ENCODE measurements at regions not wholly inside any gene's neighbourhood (a gene's known extent, or its start where the extent isn't known, plus 50 kb on each side); places are given as distances from the start of the nearest gene placed in this dataset.

GRCh38 chr9:10818206-10818605, 205.4 kb upstream of the PTPRD start:
- TF ChIP-seq EZH2 (IDR thresholded peaks at IDR 0.05; ENCODE audit: borderline replicate concordance) (no peak), CTCF (IDR thresholded peaks at IDR 0.05; ENCODE audit: poor library complexity) (no peak), EZH2phosphoT487 (IDR thresholded peaks at IDR 0.05; ENCODE audit: low read depth, severe bottlenecking, unreplicated experiment) (no peak)
- H4K20me1 ChIP-seq (ENCODE audit: insufficient read depth, poor library complexity, severe bottlenecking) = no peaks in the 10 kb centered on the region

GRCh38 chr9:10835791-10836463, 223.1 kb upstream of the PTPRD start:
- no peak overlapping the region for H2AFZ ChIP-seq
- H3K9me2 ChIP-seq (replicated peaks; ENCODE audit: insufficient read depth) = no peaks in the 10 kb centered on the region
- no peaks in the 10 kb centered on the region for H3K79me2 ChIP-seq
- no peak overlapping the region for H3K4me2 ChIP-seq
- H3K4me1 ChIP-seq (ENCODE audit: insufficient read depth) = no peaks in the 10 kb centered on the region
- no peaks in the 10 kb centered on the region for H4K20me1 ChIP-seq (ENCODE audit: insufficient read depth, poor library complexity, severe bottlenecking)
- no peak overlapping the region for H3K4me3 ChIP-seq
- DNase-seq (ENCODE audit: low spot score) = no peak
- H3K27ac ChIP-seq = no peak overlapping the region
- no peaks in the 10 kb centered on the region for H3K27me3 ChIP-seq
- H3K36me3 ChIP-seq (replicated peaks; ENCODE audit: insufficient read depth, low read depth) = no peaks in the 10 kb centered on the region
- H3K9me3 ChIP-seq (ENCODE audit: low read depth) = no peaks in the 10 kb centered on the region
- TF ChIP-seq EZH2 (IDR thresholded peaks at IDR 0.05; ENCODE audit: borderline replicate concordance) (no peak), EZH2phosphoT487 (IDR thresholded peaks at IDR 0.05; ENCODE audit: low read depth, severe bottlenecking, unreplicated experiment) (no peak)
- WGBS (ENCODE audit: low lambda C conversion rate, missing lambda C conversion rate) = 96% methylated on average over 12 of the region's 22 CpGs

More at GRCh38 chr9:10818206-10818605, 205.4 kb upstream of the PTPRD start:
- Histone ChIP-seq H3K27ac (no peak overlapping the region), H3K79me2 (no peaks in the 10 kb centered on the region), H3K4me1 (ENCODE audit: insufficient read depth) (no peaks in the 10 kb centered on the region), H3K36me3 (replicated peaks; ENCODE audit: insufficient read depth, low read depth) (no peaks in the 10 kb centered on the region), H3K4me3 (no peak overlapping the region), H3K9me2 (replicated peaks; ENCODE audit: insufficient read depth) (no peaks in the 10 kb centered on the region), H2AFZ (no peak overlapping the region), H3K27me3 (no peaks in the 10 kb centered on the region), H3K4me2 (no peak overlapping the region), H3K9me3 (ENCODE audit: low read depth) (no peaks in the 10 kb centered on the region)
- no peak for DNase-seq (ENCODE audit: low spot score)
- 59% methylated on average over 1 of the region's 1 CpG for WGBS (ENCODE audit: low lambda C conversion rate, missing lambda C conversion rate)

- Histone ChIP-seq H3K27ac (no peak overlapping the region), H3K4me1 (ENCODE audit: insufficient read depth) (no peaks in the 10 kb centered on the region), H3K9me3 (ENCODE audit: low read depth) (no peaks in the 10 kb centered on the region), H3K9me2 (replicated peaks; ENCODE audit: insufficient read depth) (no peaks in the 10 kb centered on the region), H3K27me3 (no peaks in the 10 kb centered on the region), H2AFZ (no peak overlapping the region), H4K20me1 (ENCODE audit: insufficient read depth, poor library complexity, severe bottlenecking) (no peaks in the 10 kb centered on the region), H3K36me3 (replicated peaks; ENCODE audit: insufficient read depth, low read depth) (no peaks in the 10 kb centered on the region), H3K4me2 (no peak overlapping the region), H3K79me2 (no peaks in the 10 kb centered on the region), H3K4me3 (no peak overlapping the region)
- DNase-seq (ENCODE audit: low spot score) = no peak
- TF ChIP-seq EZH2phosphoT487 (IDR thresholded peaks at IDR 0.05; ENCODE audit: low read depth, severe bottlenecking, unreplicated experiment) (no peak), CTCF (IDR thresholded peaks at IDR 0.05; ENCODE audit: poor library complexity) (no peak), EZH2 (IDR thresholded peaks at IDR 0.05; ENCODE audit: borderline replicate concordance) (no peak)
- WGBS (ENCODE audit: low lambda C conversion rate, missing lambda C conversion rate) = 68% methylated on average over 3 of the region's 3 CpGs
These were observed 230.3 kb upstream of the PTPRD start for GRCh38 chr9:10843151-10843550.

GRCh38 chr9:10855847-10856246, 243.0 kb upstream of the PTPRD start:
- Histone ChIP-seq H3K4me2 (no peak overlapping the region), H3K9me3 (ENCODE audit: low read depth) (no peaks in the 10 kb centered on the region), H2AFZ (no peak overlapping the region), H3K36me3 (replicated peaks; ENCODE audit: insufficient read depth, low read depth) (no peaks in the 10 kb centered on the region), H3K9me2 (replicated peaks; ENCODE audit: insufficient read depth) (no peaks in the 10 kb centered on the region), H3K27me3 (no peaks in the 10 kb centered on the region), H3K27ac (no peak overlapping the region), H3K4me3 (no peak overlapping the region), H4K20me1 (ENCODE audit: insufficient read depth, poor library complexity, severe bottlenecking) (no peaks in the 10 kb centered on the region), H3K4me1 (ENCODE audit: insufficient read depth) (no peaks in the 10 kb centered on the region), H3K79me2 (no peaks in the 10 kb centered on the region)
- no peak for TF ChIP-seq EZH2 (IDR thresholded peaks at IDR 0.05; ENCODE audit: borderline replicate concordance)
- peak; percentile 69 for TF ChIP-seq CTCF (IDR thresholded peaks at IDR 0.05; ENCODE audit: poor library complexity)
- DNase-seq (ENCODE audit: low spot score) = peak; percentile 44
- 30% methylated on average over 1 of the region's 1 CpG for WGBS (ENCODE audit: low lambda C conversion rate, missing lambda C conversion rate)

Data from hepatocyte (in vitro differentiated cells).